ENCODE measurements at regions not wholly inside any gene's neighbourhood (a gene's known extent, or its start where the extent isn't known, plus 50 kb on each side); places are given as distances from the start of the nearest gene placed in this dataset.

- no peak for TF ChIP-seq CTCF (IDR thresholded peaks at IDR 0.05)
- H3K9me3 ChIP-seq, result no peaks in the 10 kb centered on the region
- H3K36me3 ChIP-seq, result no peaks in the 10 kb centered on the region
- H3K4me1 ChIP-seq (ENCODE audit: control insufficient read depth in 1 of 2, insufficient read depth in 1 of 2, low read depth in 1 of 2, low read length in 1 of 2), result no peaks in the 10 kb centered on the region
- no peak overlapping the region for H3K27ac ChIP-seq
- H3K27me3 ChIP-seq, result no peaks in the 10 kb centered on the region
- no peak overlapping the region for H3K4me3 ChIP-seq (ENCODE audit: low read depth in 1 of 2, low read length in 1 of 2)
These were observed 675.7 kb downstream of the METTL4 start for GRCh38 chr18:1895456-1896185.

GRCh38 chr18:1906421-1906820 is 664.9 kb downstream of the METTL4 start:
- Histone ChIP-seq H3K27me3 (no peaks in the 10 kb centered on the region), H3K36me3 (no peaks in the 10 kb centered on the region), H3K27ac (no peak overlapping the region), H3K4me1 (ENCODE audit: control insufficient read depth in 1 of 2, insufficient read depth in 1 of 2, low read depth in 1 of 2, low read length in 1 of 2) (no peaks in the 10 kb centered on the region), H3K4me3 (ENCODE audit: low read depth in 1 of 2, low read length in 1 of 2) (no peak overlapping the region), H3K9me3 (no peaks in the 10 kb centered on the region)
- TF ChIP-seq CTCF (IDR thresholded peaks at IDR 0.05), result no peak

GRCh38 chr18:1907470-1908206 is 663.7 kb downstream of the METTL4 start:
- Histone ChIP-seq H3K27ac (no peak overlapping the region), H3K36me3 (no peaks in the 10 kb centered on the region), H3K4me1 (ENCODE audit: control insufficient read depth in 1 of 2, insufficient read depth in 1 of 2, low read depth in 1 of 2, low read length in 1 of 2) (no peaks in the 10 kb centered on the region), H3K27me3 (no peaks in the 10 kb centered on the region), H3K9me3 (no peaks in the 10 kb centered on the region), H3K4me3 (ENCODE audit: low read depth in 1 of 2, low read length in 1 of 2) (no peak overlapping the region)
- TF ChIP-seq CTCF (IDR thresholded peaks at IDR 0.05), result no peak

- H3K9me3 ChIP-seq, result peaks cover 6% of the 10 kb centered on the region
- no peak overlapping the region for H3K4me3 ChIP-seq (ENCODE audit: low read depth in 1 of 2, low read length in 1 of 2)
These were observed 656.8 kb downstream of the METTL4 start for GRCh38 chr18:1914489-1914888.

GRCh38 chr18:1916869-1917523 is 654.3 kb downstream of the METTL4 start:
- Histone ChIP-seq H3K9me3 (peaks cover 6% of the 10 kb centered on the region), H3K27ac (no peak overlapping the region), H3K4me3 (ENCODE audit: low read depth in 1 of 2, low read length in 1 of 2) (no peak overlapping the region), H3K36me3 (no peaks in the 10 kb centered on the region), H3K27me3 (no peaks in the 10 kb centered on the region), H3K4me1 (ENCODE audit: control insufficient read depth in 1 of 2, insufficient read depth in 1 of 2, low read depth in 1 of 2, low read length in 1 of 2) (no peaks in the 10 kb centered on the region)
- TF ChIP-seq CTCF (IDR thresholded peaks at IDR 0.05), result no peak

More at GRCh38 chr18:1914489-1914888, 656.8 kb downstream of the METTL4 start:
- no peaks in the 10 kb centered on the region for H3K4me1 ChIP-seq (ENCODE audit: control insufficient read depth in 1 of 2, insufficient read depth in 1 of 2, low read depth in 1 of 2, low read length in 1 of 2)
- no peaks in the 10 kb centered on the region for H3K27me3 ChIP-seq
- TF ChIP-seq CTCF (IDR thresholded peaks at IDR 0.05), result no peak
- H3K27ac ChIP-seq, result no peak overlapping the region
- H3K36me3 ChIP-seq, result no peaks in the 10 kb centered on the region
